ENCODE measurements at regions not wholly inside any gene's neighbourhood (a gene's known extent, or its start where the extent isn't known, plus 50 kb on each side); places are given as distances from the start of the nearest gene placed in this dataset.

DNA sequence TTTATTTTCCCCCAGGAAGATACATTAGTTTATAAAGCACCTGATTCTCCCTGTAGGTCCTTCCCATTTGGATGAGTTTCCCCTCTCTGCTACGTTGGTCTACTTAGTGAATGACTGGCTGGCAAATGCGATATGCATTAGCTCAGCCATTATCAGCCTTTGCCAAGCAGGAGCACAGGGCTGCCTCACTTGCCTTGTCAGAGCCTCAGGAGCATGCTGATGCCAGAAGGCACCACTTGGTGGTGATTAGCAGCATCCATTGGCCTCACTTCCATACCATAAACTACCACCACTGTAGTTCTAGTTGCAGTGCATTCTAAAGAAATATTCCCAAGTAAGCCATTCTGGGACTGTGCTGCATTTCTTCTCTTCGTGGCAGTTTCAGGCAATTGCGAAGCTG lies 442.8 kb upstream of the CHST9 start:
- DNase-seq (ENCODE audit: low spot score), result no peak

DNA sequence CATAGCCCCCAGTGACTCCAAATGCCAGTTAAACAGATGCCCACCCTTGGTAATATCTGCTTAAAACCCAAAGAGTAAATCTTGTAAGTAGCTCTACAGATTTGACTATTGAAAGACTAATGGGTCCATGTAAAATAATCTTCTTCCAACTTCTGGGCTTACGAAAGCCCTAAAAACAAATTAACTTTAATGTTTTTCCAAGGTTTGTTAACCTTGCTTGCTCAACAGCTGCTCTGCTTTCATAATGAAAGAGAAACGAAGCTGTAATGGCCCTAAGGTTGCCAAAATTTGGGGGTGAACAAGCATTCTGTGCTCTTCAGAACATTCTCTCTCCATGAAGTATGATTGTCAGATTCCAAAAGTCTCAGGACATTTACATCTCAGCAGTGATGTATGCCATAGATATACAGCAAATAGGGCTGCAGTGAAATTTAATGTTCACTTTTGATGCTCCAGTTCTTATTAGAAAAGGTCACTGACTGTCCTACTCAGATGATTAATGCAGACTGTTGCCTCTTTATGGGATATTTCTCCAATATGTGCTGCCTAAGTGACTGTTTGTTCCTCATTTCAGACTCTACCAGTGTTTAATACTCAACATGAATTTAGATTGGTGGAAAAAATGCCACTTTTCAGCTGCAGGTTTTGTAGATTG lies 436.3 kb upstream of the CHST9 start:
- DNase-seq (ENCODE audit: low spot score), result no peak

DNA sequence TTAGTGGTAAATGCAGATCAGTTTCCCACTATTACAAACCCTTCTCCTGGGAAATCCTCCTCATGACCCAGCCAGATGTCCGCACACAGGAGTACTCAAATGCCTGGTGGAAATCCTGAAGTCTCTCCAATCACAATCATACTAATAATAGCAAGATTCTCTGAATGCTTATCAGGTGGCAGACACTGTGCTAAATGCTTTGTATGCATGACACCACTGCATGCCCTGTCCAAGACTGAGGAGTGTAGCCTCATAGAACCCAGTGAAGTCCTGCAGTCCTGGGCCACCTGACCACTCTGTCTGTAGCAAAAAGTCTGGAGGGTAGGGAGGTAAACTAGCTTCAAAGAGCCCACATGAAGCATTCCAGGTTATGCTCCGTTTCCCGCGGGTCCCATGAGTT lies 434.8 kb upstream of the CHST9 start:
- no peak for DNase-seq (ENCODE audit: low spot score)

DNA sequence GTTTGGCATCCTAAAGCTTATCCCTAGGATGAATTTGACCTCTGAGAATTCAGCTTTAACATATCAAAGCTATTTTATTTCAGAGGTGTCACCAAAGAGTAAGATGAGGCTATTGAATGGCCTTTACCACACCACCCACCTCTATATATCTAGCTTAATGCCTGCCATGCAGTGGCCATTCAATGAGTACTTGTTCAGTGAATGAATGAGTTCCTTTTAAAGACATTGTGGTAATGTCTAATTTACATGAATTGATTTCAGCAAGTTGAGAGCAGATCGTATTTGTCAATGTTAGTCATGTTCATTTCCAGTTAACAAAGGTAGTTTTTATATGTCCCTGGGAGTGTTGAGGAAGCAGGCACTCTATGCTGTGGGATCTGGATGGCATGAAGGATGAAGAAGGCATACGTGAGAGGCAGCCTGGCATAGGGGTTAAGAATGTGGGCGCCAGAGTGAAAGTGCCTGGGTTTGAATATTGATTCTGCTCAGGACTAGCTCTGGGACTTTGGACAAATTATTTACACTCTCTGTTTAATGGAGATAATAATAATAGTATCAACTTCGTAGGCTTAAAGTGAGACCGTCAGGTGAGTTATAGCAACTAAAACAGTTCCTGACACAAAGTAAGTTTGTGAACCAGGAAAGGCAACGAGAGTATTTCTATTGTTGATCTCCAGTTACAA lies 434.1 kb upstream of the CHST9 start:
- no peak for DNase-seq (ENCODE audit: low spot score)

DNA sequence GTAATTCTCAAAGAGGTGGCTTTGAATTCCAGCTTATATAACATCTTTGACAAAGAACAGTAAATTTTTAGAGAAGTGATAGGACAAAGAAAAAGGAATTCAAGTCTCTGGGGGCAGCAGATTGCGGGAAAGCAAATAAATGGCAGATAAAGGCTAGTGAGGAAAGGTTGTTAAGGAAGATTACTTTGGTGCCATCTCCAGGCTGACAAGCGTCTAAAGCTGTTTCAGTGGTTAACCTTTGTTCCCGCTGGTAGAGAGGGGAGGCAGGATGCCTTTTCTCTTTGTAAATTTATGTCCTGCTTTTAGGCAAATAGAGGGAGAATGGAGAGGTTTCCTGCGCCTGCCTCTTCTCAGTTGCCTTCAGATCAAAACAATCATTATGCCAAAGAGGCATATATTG lies 431.2 kb upstream of the CHST9 start:
- no peak for DNase-seq (ENCODE audit: low spot score)

DNA sequence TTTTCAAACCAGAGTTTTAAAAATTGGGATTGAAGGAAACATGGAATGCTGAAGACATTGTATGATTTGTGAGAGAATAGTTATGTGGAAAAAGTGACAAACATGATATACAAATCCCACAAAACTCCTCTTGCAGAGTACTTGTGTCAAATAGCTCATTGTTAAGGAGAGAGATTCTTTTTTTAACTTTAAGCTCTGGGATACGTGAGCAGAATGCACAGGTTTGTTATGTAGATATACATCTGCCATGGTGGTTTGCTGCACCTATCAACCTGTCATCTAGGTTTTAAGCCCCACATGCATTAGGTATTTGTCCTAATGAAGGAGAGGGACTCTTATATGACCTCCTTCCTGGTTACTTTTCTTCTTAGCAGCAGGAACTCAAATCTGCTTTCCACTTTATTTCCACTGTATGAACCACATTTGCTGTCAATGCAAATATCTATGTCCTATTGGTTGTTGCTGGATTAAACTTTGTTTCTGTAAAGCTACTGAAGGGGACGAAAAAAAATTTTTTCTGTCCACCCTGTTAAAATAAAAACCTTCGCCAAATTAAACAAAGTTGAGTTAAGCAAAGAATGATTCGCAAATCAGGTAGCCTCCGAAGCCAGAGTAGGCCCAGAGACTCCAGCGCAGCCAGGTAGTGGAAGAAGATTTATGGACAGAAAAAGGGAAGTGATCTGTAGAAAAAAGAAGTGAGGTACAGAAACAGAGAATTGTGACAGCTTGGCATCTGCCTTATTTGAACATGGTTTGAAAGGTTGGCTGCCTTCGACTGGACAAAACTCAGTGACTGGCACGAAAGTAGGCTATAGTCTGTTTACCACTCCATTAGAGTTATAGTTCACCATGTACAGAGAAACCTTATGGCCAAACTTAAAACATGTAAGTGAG lies 430.1 kb upstream of the CHST9 start:
- no peak for DNase-seq (ENCODE audit: low spot score)

DNA sequence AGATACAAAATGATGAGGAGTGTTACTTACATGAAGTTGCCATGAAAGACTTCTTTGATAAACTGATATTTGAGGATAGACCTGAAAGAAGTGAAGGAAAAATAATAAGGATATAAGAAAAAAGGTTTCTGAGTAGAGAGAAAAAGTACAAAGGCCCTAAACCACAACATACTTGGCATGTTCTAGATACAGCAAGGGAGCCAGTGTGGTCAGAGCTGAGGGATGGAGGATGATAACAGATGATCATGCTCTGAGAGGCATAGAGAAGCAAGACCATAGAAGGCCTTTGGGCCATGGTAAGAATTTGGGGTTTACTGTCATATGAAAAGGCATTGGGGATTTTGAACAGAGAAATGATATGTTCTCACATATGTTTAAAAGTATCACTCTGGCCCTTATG lies 424.1 kb upstream of the CHST9 start:
- no peak for DNase-seq (ENCODE audit: low spot score)

DNA sequence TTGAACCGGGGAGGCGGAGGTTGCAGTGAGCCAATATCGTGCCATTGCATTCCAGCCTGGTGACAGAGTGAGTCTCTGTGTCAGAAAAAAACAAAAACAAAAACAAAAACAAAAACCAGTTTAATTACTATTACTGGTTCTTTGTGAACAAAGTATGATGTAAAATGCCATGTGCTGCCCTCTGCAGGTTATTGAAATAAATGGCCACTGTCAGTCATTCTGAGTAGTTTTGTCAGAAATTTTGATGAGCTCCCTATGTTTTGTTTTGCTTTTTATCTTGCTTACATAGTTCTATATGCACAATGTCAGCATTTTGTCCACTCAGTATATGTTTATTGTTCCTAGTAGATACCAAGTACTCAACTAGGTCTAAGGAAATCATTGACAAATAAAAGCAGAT lies 423.6 kb upstream of the CHST9 start:
- DNase-seq (ENCODE audit: low spot score), result no peak

DNA sequence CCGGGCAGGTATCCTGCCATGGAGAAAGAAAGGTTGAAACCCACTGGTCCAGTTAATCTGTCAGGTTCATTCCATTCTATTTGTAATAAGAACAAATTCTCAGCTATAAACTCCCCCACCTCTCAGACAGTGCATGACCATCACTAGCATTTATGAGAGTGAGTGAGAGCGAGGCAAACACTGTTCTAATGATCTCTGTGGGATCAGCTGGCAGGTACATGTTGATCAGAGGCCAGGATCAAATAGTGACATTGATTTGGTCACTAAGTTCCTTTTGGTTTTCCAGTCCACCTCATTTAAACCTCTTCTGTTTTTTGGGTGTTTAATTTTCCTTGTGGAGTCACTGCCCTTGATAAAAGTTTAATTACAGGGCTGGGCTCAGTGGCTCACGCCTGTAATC lies 423.1 kb upstream of the CHST9 start:
- DNase-seq (ENCODE audit: low spot score), result no peak

DNA sequence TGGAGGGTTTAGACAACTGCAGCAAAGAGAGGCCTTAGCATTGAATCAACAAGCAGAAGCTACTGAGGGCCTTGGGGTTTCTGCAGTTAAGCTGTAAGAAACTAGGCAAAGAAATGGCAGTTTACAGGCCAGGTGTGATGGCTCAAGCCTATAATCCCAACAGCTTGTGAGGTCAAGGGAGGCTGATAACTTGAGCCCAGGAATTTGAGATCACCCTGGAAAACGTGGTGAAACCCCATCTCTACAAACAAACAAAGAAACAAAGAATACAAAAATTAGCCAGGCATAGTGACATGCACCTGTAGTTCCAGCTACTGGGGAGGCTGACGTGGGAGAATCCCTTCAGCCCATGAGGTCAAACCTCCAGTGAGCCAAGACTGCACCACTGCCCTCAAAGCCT lies 421.6 kb upstream of the CHST9 start:
- DNase-seq (ENCODE audit: low spot score), result no peak

DNA sequence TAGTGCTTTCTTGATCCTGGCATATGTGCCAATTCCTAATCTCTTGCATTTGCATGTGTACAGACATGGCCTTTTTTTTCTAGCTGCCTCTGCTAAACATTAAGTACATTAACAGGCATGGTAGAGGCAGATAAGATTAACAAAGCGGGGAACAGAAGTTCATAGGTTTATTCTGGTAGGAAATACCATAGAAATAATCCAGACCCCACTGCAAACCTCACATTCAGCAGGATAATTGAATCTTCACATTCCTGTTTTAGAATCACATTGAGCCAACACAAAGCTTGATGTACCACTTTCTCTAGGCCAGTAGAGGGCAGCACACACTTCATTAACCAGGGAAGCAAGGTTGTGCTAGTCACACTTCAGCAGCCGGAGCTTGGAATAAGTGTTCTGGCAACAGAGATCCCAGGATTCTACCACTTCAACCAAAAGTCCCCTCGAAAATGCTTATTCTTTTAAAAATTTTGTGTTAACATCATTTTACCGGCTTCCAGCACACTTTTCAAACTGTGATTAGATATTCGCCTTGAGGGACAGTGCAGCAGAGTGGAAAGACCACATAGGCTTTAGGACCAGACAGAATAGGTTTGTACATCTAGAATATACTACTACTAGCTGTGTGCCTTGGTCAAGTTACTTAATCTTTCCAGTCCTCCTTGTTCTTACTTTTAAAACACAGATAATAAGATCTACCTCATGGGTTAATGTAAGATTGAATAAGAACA lies 420.2 kb upstream of the CHST9 start:
- peak; percentile 75 for DNase-seq (ENCODE audit: low spot score)

DNA sequence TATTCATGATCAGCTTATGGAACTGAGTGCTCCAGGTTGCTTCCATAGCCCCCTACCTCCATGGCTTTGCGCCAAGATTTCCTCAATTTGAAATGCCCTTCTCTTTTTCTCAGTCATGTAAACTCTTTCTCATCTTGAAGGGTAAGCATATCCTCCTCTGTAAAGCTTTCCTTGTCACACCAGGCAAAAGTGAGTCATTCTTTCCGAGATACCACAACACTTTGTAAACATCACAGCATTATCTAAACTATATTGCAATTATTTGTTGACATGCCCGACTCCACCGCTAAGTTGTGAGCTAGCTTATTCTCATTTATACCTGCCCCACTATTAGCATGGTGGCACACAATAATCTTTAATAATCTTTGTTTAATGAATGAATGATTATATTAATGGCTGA lies 419.5 kb upstream of the CHST9 start:
- DNase-seq (ENCODE audit: low spot score), result no peak

DNA sequence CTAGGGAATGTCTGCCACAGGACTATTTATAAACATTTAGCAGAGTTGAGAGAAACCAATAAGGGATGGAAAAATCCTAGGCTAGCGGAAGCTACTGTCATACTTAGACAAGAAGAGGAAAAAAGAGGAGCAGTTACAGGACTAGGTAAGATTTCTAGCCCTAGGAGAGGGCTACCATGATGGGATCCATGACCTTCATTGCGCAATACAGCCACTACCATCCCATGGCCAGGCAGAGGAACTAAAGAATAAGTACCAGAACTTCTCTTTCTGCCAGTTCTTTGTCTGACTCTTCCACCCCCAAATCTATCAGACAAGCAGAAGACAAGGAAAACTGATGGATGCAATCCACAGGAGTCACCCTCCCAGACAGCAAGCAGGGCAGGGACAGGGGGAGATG lies 417.0 kb upstream of the CHST9 start:
- no peak for DNase-seq (ENCODE audit: low spot score)

DNA sequence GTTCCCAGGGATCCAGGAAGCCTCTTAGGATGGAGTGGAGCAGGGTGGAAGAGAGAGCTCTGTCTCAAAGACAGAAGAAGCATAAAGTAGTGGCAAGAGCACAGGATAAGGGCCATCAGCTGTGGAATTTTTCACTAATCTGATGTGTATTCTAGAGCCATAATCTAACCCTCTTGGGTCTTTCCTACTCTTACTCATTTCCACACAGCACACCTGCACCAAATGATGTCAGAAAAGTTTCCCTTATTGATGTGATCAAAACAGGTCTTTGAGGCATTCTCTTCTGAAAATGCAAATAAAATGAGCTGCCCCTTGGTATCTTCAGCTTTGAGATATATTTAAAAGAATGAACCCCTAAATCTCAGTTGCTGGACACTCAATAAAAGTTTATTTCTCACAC lies 415.1 kb upstream of the CHST9 start:
- DNase-seq (ENCODE audit: low spot score), result no peak

DNA sequence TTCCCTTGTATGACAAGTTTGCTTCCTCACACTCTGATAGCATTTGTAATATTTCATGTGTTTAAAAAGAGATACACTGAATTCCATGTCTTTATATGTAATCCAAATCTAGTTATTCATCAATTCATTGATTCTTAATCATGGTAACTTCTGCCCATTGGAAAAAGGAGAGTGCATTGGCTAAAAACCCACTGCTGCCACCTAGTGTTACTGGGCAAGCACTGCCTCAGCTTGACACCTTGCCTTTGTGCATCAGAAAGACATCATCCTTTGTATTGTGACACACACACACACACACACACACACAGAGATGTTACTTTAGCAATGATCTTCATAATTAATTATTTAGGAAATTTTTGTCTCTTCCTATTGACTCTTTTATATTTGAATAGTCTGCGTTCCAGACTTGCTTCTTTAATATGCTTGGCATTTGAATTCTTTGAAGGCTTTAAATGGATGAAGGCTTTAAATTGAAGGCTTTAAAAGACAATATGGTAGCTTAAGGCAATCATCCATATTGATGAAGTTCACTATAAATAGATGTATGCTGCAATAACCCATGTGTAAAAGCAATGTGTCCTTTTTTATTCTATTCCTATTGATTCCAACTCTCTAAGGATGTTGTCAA lies 414.2 kb upstream of the CHST9 start:
- peak; percentile 71 for DNase-seq (ENCODE audit: low spot score)

DNA sequence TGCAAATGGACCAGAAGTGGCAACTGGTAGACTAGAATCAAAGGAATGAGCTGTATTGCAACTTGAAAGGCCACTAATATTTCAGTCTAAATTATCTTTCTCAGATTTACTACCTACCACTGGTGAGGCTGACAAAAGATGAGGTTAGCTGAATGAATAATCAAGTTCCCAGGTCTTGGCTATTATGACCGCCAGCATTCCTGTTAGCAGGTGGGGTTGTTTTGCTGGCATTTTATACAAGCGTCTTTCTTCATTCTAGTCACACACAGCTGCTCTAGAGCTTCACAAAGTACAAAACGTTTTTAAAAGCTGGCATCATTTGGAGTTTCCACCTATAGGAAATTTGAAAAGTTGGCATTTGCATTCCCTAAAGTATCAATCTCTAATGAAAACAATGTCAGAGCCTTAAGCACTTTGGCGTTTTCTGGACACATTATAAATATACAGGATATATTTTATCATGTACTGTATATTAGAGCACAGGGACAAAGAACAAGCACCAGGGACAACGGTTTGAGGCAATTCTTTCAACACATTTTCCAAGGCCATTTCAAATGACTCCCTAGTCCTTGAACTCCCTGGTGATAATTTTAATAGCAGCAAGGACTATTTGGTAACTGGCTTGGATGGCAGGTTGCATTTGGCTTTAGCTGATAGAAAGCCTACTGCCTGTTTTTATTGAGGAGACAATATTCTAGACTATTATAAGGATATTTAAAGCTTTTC lies 410.2 kb upstream of the CHST9 start:
- no peak for DNase-seq (ENCODE audit: low spot score)

DNA sequence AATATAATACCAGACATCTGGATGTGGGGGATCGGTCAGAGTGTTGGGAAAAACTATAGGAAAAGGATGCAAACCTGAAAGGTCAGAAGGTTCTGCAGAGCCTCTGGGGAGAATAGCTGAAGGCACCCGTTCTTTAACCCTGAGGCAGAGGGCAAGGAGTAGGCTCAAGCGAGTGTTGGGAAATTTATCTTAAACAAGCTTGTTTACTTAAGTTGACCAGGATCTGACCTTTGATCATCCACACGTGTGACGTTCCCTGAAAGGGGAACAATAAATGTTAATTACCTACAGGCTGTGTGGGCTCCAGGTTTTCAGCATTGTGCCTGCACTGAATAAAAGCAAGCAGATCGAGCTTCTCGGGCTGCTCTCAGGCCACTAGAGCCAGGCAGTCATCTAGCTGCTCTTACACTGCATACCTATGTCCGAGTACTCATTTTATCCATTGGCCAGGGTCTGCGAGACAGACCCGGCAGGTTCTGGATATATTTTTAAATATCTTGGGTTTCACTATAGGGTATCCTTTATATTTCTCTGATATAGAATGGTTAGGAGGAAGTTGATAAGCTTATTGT lies 400.6 kb upstream of the CHST9 start:
- DNase-seq (ENCODE audit: low spot score), result no peak

DNA sequence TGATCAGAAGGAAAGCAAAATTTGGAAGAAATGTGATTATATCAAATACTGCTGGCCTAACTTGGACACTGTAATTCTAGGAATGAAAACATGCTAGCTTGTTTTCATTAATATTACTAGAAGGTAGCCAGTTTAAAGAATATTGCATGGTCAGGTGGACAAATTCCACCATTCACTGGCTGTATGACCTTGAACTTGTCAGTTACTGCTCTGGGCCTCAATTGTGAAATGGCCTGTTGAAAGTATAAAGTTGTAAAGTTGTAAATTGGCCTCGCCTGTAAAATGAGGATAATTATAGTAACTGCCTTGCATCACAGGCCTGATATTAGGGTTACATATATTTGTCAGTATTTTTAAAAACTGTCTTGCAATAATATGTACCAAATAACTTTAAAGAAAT lies 398.4 kb upstream of the CHST9 start:
- no peak for DNase-seq (ENCODE audit: low spot score)

DNA sequence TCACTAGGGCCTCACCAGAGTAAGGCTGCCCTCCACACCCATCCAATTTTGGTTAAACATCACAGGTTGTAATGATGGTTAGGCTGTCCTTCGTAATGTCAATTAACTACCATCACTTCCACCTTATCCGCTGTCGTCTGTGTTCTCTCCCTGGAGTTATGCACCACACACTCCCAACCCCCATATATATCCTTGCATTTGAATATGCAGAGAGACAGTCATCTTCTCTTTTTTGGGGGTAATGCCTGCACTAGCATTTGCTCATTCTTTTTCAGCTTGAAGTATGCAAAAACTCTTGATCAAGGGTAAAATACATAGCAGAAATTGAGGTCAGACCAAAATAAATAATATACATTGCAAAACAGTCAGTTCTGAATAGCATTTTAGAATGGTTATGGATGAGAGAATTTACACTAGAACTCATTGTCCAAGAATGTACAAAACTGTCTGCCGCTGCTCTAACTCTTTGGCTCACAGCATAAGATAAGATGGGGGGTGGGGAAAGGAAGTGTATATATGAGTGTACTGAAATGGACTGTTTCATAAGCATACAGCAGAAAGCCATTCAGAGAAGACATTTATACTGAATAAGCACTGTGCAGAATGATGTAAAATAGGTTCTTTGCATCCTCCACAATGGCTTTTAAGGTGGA lies 397.8 kb upstream of the CHST9 start:
- no peak for DNase-seq (ENCODE audit: low spot score)

DNA sequence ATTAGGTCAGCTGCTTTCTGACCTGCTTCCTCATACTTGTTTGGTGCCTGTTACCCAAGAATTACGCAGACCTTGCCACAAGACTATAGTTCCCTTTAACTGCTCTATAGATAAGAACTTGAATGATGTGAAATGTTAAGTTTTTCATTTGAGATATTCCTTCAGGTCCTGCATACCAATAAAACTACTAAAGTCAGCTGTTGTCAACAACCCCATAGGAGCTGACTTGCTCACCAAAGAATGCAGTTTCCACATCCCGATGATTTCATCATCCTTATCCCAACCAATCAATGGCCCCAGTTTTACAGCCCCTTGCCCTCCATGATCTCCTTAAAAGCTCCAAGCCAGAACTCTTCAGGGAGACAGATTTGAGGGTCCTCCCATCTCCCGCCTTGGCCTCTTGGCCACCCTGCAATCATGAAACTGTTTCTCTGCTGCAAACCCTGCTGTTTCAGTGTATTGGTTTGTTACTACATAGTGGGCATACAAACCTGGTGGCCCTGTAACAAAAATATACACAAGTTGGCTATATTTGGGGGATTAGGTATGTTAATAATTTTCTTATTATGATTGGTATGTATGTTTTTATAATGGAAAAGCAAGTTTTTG lies 396.3 kb upstream of the CHST9 start:
- DNase-seq (ENCODE audit: low spot score), result no peak

All from D341Med (cell line).